HG03103 (cell line): ENCODE measurements at regions not wholly inside any gene's neighbourhood (a gene's known extent, or its start where the extent isn't known, plus 50 kb on each side); places are given as distances from the start of the nearest gene placed in this dataset.
"Not testable (repeated sequence)": the region's sequence is repeated elsewhere in the genome, so short reads cannot be mapped to it uniquely, and the experiment has no call there.

Experiments
- ATAC-seq: cut with Tn5 transposase; IDR thresholded peaks from one replicate; pipeline ENCODE4 v1.9.1; 2021; ENCODE audit warnings: low read depth; ENCODE audit not compliant: unreplicated experiment

DNA sequence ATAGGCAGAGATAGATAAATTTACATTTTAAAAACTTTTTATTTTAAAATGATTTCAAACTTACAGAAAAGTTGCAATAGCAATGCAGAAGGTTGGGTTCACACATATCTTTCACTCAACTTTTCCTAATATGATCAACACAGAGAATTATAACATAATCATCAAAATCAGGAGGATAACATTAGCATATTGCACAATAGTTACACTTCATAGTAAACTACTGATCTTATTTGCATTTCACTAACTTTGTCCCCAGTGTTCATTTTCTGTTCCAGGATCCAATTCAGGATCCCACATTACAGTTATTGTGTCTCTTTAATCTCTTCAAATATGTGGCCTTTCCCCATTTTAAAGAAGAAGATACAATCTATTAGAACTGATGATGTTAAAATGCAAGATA, 115.4 kb upstream of the ETV6 start:
- ATAC-seq: no peak

DNA sequence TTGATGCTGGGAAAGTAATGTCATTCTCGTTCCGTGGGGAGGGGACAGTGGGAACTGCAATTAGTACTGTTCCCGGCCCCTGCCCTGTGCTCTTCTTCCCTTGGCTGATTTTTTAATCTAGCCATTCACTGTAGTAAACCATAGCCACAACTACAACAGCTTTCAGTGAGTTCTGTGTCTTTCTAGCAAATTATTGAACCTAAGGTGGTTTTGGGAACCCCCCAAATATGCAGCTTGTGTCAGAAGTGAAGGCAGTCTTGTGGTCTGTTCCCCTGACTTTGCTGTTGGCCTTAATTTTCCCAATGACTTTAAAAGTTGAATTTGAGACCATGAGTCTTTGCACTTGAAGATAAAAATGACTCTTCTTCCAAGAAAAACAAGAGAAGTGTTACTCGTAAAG, 114.3 kb upstream of the ETV6 start:
- ATAC-seq: no peak

DNA sequence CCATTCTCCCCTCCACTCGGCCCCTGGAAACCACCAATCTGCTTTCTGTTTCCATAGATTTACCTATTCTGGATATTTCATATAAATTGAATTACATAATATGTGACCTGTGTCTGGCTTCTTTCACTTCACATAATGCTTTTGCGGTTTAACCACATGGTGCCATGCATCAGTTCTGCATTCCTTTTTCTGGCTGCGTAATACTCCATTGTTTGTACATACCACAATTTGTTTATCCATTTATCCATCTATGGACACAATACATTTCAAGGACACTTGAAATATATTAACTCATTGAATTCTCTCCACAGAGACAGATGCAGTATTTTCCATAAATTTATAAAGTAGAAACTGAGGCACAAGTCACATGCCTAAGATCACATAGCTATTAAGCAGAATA, 110.3 kb upstream of the ETV6 start:
- no peak for ATAC-seq

DNA sequence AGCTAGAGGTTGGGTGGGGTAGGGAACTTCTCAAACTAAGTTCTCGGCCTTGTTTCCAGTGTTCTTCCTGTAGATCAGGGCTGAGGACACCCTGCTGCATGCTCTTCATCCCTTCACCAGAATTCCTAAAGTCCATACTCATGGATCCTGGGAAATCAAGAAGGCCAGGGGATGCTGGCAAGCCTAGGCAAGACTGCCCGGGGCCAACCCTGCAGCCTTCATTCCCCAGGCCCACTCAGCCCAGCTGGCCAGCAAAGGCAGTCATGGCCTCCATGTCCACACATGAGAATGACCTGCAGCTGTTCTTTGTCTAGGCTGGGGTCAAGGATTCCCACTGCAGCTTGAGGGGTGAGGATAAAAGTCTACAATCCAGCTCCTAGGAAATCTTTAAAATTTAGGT, 109.3 kb upstream of the ETV6 start:
- ATAC-seq: no peak

DNA sequence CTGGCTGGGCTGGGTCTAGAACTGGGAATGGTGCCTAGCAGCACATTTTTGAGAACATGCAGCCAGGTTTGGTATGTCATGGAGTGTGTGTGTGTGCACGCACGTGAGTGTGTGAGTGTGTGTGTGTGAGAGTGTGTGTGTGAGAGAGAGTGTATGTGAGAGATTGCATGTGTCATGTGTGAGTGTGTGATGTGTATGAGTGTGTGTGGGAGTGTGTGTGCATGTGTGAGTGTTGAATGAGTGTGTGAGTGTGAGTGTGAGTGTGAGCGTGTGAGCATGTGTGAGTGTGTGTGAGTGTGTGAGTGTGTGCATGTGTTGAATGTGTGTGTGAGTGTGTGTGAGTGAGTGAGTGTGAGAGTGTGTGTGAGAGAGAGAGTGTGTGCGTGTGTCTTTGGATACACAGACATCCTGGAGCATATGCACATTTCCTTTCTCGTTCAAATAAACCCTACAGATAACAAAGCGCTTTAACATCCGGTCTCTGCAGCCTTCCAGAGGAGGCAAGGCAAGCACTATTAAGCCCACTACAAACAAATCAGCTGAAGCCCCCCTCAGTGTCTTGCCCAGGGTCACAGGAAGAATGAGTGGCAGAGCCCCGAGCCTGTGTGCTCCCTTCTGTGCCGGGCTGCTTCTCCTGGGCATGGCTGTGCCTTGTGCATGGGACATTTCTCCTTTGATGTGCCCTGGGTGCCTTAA, 108.7 kb upstream of the ETV6 start:
- no peak for ATAC-seq

DNA sequence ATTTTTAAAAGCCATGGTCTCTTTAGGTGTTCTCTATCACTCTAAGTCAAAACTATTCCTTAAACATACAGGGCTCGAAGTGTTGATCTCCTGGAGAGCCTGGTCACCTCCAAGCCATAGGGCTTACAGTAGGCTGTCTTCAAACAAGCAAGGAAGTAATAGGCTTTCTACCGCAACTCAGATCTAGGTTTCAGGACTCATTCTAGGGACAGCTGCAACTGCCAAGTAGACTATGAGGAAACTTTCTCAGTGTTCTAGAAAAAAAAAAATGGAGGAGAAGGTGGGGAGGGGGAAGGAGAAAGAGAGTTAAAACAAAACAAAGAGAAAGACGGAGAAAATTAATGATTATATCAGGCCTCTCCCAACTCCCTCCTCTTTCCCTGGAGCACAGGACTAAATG, 106.9 kb upstream of the ETV6 start:
- no peak for ATAC-seq

DNA sequence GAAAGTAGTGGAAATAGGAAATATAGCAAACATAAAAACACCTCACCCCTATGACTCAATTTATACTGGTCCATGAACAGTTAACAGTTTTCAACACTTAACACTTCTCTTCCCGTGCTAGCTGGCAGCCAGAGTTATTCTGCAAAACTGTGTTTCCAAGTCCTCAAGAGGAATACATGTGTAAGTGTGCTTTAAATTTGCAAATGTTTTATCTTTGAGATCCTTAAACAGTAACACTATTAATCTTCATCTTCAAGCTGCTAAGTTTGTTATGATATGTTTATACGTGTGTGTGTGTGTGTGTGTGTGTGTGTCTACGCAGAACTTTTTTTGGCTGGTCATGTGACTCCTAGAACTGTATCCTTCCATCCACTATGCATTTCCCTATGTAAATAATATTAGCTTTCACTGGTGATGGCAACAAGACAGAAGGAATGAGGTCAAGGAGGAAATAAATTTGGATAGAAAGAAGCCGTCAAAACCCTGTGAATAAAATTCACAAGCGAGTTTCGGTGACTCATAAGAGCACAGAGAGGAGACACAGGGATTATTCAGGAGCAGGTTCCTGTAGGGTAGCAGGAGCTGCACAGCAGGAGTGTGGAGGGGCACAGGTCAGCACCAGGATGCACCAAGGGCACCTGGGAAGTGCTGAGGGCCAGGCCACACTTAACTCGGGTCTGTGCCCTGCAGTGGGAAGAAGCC, 105.9 kb upstream of the ETV6 start:
- ATAC-seq: no peak

DNA sequence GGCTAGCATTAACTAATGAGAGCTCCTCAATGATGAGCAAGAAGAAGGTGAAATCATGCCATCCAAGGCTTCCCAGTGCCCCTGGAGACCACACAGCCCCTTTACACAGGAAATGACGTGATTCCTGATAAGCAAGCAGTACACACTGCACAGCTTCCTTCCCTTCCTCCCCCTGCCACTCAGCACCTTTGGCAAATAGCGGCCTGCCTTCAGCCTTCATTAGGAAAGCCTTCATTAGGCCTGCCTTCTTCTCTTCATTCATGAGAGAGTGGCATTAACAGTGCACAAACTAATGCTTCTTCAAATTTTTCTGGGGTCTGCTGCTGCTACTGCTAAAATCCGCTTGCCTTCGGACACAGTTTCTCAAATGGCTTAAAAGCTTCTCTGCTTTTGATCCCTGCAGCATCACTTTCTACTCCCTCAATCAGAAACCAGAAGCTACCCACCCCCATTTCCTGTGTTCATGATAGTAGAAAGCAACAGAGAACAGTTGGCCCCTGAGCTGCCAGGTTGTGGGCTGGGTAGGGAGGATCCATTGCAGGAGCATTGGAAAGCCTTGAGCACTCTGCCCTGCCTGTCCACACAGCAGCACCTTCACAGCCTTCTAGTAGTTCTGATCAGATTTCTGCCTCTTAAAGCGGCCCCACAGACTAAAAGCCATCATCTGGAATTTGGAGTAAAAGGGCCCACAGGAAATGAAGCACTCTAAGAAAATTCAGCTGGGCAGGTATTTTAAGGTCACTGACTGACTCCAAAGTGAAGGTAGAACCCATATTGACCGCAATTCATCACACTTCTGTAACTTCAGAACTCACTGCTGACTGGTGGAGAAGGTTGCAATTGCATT, 103.8 kb upstream of the ETV6 start:
- ATAC-seq: peak; percentile 80

DNA sequence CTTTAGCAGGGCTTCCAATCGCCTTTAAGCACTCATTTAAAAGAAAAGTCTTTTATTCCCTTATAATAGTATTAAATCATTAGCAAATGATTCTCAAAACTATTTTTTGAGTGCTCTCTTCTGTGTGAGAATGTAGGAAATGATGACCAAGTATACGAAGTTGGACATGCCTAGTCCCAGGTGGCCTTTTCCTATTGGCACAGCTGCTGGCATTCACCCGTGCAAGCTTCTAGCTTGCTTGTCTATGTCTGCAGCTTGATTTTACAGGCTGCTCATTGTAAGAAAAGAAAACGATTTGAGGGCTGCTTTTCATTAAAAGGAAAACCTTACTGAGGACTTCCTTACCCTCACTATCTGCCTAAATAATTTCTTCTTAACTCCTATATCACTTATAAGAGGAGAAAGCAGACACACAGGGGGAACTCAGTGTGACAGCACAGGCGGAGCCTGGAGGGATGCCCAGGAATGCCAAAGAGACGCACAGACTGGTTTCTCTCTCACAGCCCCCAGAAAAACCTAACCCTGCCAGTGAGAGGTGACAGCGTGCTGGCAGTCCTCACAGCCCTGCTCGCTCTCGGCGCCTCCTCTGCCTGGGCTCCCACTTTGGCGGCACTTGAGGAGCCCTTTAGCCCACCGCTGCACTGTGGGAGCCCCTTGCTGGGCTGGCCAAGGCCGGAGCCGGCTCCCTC, 102.7 kb upstream of the ETV6 start:
- not testable (repeated sequence) for ATAC-seq

DNA sequence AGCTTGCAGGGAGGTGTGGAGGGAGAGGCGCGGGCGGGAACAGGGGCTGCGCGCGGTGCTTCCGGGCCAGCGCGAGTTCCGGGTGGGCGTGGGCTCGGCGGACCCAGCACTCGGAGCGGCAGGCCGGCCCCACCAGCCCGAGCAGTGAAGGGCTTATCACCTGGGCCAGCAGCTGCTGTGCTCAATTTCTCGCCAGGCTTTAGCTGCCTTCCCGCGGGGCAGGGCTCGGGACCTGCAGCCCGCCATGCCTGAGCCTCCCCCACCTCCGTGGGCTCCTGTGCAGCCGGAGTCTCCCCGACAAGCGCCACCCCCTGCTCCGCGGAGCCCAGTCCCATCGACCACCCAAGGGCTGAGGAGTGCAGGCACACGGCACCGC, 102.2 kb upstream of the ETV6 start:
- not testable (repeated sequence) for ATAC-seq

DNA sequence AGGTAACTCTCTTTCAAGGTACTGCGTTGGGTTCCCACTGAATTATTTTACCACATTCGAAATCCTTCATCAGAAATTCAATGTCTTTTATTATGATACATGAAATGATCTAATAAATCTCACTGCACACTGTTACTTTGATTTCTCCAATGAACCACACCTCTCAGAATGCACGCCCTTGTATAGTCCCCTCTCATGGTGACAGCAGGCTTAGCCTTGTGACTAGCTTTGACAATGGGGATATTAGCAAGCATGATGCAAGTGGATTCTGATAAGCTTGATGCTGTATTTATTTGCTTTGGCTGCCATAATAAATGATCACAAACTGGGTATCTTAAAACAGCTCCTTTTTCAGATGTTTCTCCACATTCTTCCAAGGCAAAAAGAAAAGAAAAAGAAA, 100.4 kb upstream of the ETV6 start:
- ATAC-seq: no peak

DNA sequence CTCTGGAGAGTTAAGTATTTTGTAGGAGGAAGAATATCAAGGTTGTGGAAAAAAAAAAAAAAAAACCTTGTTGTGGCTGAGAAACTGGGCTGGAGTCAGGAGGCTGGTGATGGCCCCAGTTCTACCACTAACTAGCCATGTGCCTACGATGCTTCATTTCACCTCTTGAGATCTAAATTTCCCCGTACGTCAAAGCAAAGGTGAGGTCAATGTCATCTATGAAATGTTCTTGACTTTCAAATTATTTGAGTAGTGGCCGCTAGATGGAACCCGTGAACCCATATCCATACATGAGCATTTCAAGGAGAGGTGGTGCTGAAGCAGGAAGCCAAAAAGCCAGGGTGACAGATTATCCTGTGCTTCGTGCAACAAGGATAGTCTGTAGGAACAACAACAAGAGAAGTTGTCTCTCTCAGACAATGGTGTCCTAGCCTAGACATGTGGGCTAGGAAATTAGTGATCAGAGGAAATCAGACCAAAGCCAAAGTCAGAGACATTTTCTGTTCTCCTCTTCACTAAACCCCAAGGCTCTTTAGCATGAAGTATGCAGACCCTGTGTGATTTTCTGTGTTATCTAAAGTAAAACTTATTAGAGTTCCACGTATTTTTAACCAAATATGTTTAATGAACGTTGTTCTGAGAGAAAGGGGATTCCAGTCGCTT, 95.5 kb upstream of the ETV6 start:
- no peak for ATAC-seq

DNA sequence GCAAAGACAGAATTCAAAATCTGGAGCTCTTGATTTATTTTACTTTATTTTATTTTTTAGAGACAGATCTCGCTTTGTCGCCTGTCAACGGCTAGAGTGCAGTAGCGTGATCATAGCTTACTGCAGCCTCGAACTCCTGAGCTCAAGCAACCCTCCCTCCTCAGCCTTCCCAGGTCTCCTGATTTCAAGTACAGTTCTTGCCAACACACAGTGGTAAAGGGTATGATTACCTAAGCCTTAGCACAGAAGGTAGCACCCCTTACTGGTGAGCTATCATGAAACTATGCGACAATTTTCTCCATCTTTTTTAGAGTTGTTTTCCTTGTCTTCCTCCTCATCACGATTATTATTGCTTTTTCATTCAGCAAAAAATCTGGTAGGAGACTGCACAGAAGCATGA, 94.3 kb upstream of the ETV6 start:
- no peak for ATAC-seq

DNA sequence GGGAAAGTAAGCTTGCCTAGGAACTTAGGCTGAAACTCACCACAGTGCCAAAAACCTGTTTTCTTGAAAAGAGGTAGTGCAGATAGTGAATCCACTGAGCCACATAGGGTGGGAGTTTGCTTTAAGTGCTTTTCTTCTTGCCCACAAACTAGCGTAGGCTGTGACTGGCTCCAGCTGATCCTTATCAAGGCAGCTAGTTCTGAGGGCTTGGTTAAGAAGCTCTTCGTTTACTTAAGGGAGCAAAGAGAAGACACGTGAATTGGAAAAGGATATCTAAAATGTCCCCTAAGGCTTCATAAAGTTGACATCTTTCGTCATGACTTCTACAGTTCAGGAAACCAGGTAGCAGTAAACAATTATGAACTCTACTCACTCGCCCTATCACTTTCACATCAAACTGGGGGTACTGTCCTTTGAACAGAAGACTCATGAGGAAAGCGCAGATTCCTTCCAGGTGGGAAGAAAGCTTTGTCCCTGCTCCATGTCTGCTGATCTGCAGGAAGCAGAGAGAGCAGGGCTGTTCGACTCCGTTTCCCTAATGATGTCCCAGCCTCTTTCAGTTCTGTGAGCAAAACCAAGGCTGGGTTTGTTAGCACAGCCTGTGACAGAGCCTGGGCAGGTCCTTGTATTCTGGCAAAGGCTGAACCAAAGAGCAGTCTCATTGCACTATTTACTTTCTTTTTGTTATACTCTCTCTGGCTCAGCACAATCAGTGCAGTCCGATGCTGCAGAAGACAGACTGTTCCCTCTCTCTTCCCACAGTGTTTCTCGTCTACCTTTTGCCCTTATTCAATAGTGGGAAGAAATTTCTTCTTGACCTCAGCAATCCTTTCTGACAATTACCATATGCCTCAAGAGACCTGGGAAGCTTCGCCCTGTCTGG, 93.5 kb upstream of the ETV6 start:
- no peak for ATAC-seq

DNA sequence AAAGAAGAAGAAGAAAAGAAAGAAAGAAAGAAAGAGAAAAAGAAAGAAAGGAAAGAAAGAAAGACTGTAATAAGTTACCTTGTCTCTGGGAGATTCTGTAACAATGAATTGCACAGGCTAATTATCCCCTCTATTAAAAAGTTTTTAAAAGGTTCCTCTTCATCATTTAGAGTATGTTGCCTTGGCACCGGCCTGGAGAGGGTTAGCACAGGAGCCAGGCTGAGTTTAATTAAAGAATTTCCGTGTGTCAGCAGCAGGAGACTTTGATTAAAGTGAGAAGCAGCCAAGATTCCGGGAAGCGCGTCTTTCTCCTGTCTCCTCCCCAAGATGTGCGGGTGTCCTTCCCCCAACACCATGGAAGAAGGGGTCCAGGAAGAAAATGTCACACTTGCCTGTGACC, 92.8 kb upstream of the ETV6 start:
- no peak for ATAC-seq

DNA sequence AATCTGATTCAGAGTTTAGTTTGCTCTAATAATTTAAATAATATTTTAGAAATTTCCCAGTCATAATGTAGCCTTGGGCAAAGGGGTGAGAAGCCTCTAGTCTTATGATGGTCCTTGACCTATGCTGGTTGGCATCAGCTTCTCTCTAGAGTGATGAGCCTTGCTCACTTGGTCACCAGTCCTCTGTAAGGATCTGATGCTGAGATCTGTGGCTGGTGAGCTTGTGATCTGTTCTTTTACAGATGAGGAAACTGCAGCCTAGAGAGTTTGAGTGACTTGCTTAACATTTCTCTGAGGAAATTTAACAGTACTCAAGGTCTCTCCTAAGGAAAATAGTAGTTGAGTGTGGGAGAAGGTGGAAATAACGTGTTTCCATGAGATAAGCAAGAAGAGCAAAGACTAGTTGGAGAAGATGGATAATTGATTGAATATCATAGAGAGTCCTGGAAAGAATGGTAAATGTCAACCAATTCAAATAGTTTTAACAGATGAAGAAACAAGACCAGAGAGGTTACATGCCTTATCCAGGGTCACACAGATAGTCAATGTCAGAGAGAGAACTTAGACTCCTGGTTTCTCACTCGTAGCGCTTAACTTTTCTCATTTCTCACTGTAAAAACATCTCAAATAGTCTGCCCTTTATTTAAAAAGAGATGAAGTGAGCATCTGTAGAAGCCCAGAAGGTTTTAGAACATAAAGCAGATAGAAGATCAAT, 89.7 kb upstream of the ETV6 start:
- ATAC-seq: no peak

DNA sequence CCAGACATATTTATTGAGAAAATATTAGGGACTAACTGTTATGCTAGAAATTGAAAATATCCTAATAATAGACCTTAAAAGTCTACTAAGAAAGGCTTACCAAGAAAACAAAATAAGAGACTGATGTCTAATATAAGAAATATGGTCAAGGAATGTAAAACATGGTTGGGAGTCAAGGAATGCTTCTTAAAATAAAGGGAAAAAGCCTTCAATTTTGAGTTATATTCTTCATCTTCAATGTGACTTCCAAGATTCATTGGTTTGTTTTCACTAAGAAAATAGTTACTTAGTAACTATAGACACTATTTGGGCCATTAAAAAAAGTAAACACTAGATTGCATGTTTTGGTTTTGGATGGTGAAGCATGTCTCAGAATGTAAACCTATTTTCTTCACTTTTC, 88.1 kb upstream of the ETV6 start:
- no peak for ATAC-seq

DNA sequence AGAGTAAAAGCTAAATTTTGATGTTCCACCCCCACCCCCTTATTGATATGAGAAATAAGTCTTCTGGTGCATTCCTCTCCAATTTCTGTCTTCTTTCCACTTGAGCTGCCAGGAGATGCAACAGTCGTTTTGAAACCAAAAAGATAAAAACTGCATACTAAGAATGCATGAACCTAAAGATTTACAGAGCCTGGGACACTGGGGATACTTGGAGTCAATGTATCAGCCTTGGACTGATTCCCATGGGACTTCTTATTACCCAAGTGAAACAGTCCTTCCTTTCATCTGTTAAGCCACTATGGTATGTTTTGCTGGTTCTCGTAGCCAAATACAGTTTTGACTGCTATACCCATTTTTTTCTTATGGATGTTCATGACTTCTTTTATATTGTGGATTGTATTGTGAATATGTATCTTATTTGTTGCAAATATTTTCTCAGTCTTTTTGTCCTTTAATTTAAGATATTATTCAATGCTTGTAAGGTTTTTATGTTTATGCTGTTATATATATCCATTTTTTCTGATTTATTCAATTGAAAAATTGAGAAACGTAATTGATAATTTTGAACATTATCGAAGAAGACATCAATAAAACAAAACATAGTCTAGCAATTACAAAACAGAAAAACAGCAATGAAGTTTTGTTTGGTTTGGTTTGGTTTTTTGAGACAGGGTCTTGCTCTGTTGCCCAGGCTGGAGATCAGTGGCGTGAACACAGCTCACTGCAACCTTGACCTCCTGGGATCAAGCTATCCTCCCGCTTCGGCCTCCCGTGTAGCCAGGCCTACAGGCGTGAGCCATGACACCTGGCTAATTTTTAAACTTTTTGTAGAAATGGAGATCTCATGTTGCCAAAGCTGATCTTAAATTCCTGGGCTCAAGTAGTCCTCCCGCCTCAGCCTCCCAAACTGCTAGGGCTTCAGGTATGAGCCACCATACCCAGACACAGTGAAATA, 85.4 kb upstream of the ETV6 start:
- no peak for ATAC-seq
